ENCODE measurements at regions not wholly inside any gene's neighbourhood (a gene's known extent, or its start where the extent isn't known, plus 50 kb on each side); places are given as distances from the start of the nearest gene placed in this dataset.
A peak's percentile ranks its signal among the peaks of the same experiment; 100 is the strongest.

DNA sequence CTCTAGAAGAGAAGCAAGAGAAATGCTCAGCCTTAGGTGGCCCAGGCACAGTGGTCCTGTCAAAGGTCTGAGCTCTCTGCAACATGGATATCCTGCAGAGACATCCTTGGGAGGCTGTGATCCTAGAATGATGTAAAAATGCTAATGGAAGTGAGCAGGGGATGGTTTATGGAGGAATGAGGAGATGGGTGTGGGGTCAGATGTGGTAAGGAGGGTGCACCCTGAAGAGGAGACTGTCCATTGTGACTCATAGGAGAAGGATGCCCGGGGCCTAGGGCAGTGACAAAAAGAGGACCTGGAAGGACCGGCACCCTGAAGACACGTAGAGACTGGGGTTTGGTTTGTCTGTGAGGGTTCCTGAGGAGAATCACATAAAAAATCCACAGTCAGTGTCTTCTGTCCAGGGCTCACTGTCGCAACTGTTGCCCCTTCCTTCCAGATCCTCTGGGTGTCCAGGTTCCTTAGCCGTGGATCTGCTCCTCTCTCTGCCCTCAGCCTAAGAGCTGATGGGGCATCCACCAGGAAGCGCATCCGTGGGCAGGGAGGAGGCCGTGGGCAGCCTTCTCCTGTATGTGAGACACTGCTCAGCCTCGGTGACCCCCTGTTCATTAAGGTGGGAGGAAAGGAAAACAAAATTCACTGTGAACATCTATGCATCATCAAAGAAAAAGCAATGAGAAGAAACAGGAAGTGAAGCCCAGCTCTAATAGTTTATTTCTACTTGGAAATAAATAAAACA is 110.7 kb downstream of the VPREB1 start:
- CTCF ChIA-PET, result interaction anchor here (1.5 to 3.1 kb wide), 2 partner anchors 7 to 12 kb away, joined by 6 to 15 read pairs; no protein-coding TSS in a partner anchor
- Mint-ChIP-seq H3K27me3 (ENCODE audit: low read depth) (peaks cover 100% of the 10 kb centered on the region), H3K9me3 (no peaks in the 10 kb centered on the region), H3K4me1 (peaks cover 5% of the 10 kb centered on the region; the same call in 1 of the 2 replicates), H3K27ac (no peak overlapping the region), H3K4me3 (no peak overlapping the region), H3K36me3 (no peaks in the 10 kb centered on the region)
- no peak for ATAC-seq
- DNase-seq (ENCODE audit: low spot score), result no peak
- POLR2A ChIA-PET, result no interaction called here
- TF ChIP-seq SMAD4 (CRISPR knock-in tag; IDR thresholded peaks at IDR 0.05), result no peak
- TF ChIP-seq FOXJ3 (CRISPR knock-in tag; IDR thresholded peaks at IDR 0.05; ENCODE audit: borderline replicate concordance), result no peak
- no peak for TF ChIP-seq ELF4 (CRISPR knock-in tag; IDR thresholded peaks at IDR 0.05; ENCODE audit: low read depth)
- TF ChIP-seq, protein P1, sequence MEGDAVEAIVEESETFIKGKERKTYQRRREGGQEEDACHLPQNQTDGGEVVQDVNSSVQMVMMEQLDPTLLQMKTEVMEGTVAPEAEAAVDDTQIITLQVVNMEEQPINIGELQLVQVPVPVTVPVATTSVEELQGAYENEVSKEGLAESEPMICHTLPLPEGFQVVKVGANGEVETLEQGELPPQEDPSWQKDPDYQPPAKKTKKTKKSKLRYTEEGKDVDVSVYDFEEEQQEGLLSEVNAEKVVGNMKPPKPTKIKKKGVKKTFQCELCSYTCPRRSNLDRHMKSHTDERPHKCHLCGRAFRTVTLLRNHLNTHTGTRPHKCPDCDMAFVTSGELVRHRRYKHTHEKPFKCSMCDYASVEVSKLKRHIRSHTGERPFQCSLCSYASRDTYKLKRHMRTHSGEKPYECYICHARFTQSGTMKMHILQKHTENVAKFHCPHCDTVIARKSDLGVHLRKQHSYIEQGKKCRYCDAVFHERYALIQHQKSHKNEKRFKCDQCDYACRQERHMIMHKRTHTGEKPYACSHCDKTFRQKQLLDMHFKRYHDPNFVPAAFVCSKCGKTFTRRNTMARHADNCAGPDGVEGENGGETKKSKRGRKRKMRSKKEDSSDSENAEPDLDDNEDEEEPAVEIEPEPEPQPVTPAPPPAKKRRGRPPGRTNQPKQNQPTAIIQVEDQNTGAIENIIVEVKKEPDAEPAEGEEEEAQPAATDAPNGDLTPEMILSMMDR (IDR thresholded peaks at IDR 0.05), result no peak
- TF ChIP-seq TCF7 (CRISPR knock-in tag; IDR thresholded peaks at IDR 0.05; ENCODE audit: low read depth), result no peak
- TF ChIP-seq ZNF425 (CRISPR knock-in tag; conservative IDR thresholded peaks at IDR 0.05), result no peak
- no peak for TF ChIP-seq TEAD1 (CRISPR knock-in tag; IDR thresholded peaks at IDR 0.05)

- ATAC-seq, result peak; percentile 93
- peak; percentile 94 for DNase-seq (ENCODE audit: low spot score)
- Mint-ChIP-seq H3K36me3 (no peaks in the 10 kb centered on the region), H3K27me3 (ENCODE audit: low read depth) (peaks cover 100% of the 10 kb centered on the region), H3K9me3 (no peaks in the 10 kb centered on the region), H3K4me1 (peaks cover 5% of the 10 kb centered on the region; the same call in 1 of the 2 replicates), H3K4me3 (peak overlapping the region; percentile 44), H3K27ac (no peak overlapping the region)
- CTCF ChIA-PET, result interaction anchor here (0.6 to 3.1 kb wide), 18 partner anchors 9 to 699 kb away, joined by 3 to 20 read pairs (median 3); no protein-coding TSS in a partner anchor
- POLR2A ChIA-PET, result no interaction called here
- TF ChIP-seq KAT7 (CRISPR knock-in tag; IDR thresholded peaks at IDR 0.05; ENCODE audit: borderline replicate concordance), result no peak
- TF ChIP-seq, protein P2, sequence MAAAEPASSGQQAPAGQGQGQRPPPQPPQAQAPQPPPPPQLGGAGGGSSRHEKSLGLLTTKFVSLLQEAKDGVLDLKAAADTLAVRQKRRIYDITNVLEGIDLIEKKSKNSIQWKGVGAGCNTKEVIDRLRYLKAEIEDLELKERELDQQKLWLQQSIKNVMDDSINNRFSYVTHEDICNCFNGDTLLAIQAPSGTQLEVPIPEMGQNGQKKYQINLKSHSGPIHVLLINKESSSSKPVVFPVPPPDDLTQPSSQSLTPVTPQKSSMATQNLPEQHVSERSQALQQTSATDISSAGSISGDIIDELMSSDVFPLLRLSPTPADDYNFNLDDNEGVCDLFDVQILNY (CRISPR knock-in tag; IDR thresholded peaks at IDR 0.05), result no peak
- TF ChIP-seq GRHL2 (CRISPR knock-in tag; IDR thresholded peaks at IDR 0.05; ENCODE audit: insufficient replicate concordance, severe bottlenecking), result no peak
- no peak for TF ChIP-seq AR (CRISPR knock-in tag; IDR thresholded peaks at IDR 0.05)
- TF ChIP-seq USF1 (CRISPR knock-in tag; IDR thresholded peaks at IDR 0.05), result peak; percentile 85
- no peak for TF ChIP-seq SP1 (CRISPR knock-in tag; conservative IDR thresholded peaks at IDR 0.05)
- no peak for TF ChIP-seq EMX1 (CRISPR knock-in tag; IDR thresholded peaks at IDR 0.05)
- TF ChIP-seq, protein P1 (IDR thresholded peaks at IDR 0.05), result peak; percentile 80
- TF ChIP-seq, protein P3, sequence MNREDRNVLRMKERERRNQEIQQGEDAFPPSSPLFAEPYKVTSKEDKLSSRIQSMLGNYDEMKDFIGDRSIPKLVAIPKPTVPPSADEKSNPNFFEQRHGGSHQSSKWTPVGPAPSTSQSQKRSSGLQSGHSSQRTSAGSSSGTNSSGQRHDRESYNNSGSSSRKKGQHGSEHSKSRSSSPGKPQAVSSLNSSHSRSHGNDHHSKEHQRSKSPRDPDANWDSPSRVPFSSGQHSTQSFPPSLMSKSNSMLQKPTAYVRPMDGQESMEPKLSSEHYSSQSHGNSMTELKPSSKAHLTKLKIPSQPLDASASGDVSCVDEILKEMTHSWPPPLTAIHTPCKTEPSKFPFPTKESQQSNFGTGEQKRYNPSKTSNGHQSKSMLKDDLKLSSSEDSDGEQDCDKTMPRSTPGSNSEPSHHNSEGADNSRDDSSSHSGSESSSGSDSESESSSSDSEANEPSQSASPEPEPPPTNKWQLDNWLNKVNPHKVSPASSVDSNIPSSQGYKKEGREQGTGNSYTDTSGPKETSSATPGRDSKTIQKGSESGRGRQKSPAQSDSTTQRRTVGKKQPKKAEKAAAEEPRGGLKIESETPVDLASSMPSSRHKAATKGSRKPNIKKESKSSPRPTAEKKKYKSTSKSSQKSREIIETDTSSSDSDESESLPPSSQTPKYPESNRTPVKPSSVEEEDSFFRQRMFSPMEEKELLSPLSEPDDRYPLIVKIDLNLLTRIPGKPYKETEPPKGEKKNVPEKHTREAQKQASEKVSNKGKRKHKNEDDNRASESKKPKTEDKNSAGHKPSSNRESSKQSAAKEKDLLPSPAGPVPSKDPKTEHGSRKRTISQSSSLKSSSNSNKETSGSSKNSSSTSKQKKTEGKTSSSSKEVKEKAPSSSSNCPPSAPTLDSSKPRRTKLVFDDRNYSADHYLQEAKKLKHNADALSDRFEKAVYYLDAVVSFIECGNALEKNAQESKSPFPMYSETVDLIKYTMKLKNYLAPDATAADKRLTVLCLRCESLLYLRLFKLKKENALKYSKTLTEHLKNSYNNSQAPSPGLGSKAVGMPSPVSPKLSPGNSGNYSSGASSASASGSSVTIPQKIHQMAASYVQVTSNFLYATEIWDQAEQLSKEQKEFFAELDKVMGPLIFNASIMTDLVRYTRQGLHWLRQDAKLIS (CRISPR knock-in tag; IDR thresholded peaks at IDR 0.05; ENCODE audit: borderline replicate concordance), result no peak
- no peak for TF ChIP-seq NR1H2 (CRISPR knock-in tag; IDR thresholded peaks at IDR 0.05)
Observed at GRCh38 chr22:22357024-22357883, 112.7 kb downstream of the VPREB1 start.
